AG09319 (cell line): ENCODE measurements at regions not wholly inside any gene's neighbourhood (a gene's known extent, or its start where the extent isn't known, plus 50 kb on each side); places are given as distances from the start of the nearest gene placed in this dataset.

Source experiments
- DNase-seq: peaks from one replicate; pipeline ENCODE4 v3.0.0-alpha.2; 2010; ENCODE audit warnings: low read depth; ENCODE audit errors: extremely low read depth
- TF ChIP-seq, protein P1 (sequence below): IDR thresholded peaks from 2 replicates; pipeline ENCODE4 v1.5.1; 2011; ENCODE audit warnings: low read depth, mild to moderate bottlenecking, inconsistent platforms, low read length, moderate library complexity

DNA sequence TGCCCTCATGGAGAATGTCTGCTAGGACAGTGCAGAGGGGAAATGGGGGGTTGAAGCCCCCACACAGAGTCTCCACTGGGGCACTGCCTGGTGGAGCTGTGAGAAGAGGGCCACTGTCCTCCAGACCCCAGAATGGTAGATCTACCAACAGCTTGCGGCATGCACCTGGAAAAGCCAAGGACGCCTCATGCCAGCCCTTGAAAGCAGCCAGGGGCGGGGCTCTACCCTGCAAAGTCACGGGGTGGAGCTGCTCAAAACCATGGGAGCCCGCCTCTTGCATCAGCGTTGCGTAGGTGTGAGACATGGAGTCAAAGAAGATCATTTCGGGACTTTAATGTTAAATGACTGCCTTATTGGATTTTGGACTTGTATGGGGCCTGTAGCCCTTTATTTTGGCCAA lies 157.6 kb downstream of the DSEL start:
- DNase-seq, result no peak
- TF ChIP-seq, protein P1, sequence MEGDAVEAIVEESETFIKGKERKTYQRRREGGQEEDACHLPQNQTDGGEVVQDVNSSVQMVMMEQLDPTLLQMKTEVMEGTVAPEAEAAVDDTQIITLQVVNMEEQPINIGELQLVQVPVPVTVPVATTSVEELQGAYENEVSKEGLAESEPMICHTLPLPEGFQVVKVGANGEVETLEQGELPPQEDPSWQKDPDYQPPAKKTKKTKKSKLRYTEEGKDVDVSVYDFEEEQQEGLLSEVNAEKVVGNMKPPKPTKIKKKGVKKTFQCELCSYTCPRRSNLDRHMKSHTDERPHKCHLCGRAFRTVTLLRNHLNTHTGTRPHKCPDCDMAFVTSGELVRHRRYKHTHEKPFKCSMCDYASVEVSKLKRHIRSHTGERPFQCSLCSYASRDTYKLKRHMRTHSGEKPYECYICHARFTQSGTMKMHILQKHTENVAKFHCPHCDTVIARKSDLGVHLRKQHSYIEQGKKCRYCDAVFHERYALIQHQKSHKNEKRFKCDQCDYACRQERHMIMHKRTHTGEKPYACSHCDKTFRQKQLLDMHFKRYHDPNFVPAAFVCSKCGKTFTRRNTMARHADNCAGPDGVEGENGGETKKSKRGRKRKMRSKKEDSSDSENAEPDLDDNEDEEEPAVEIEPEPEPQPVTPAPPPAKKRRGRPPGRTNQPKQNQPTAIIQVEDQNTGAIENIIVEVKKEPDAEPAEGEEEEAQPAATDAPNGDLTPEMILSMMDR, result no peak

DNA sequence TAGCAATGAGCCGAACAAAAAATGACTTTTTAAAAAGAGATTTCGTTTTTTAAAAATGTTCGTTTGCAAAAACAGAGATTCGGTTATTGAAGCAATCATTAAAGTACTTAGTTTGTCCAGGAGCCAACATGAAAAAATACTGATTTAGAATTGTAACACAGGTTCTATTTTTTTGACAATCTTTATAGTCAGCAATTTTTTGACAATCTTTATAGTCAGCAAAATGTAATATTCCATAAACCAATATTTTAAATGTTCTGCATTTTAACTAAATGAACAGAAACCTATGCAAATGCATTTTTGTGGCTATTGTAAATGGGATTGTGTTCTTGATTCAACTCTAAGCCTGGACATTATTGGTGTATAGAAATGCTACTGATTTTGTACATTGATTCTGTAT lies 161.8 kb downstream of the DSEL start:
- DNase-seq, result no peak

DNA sequence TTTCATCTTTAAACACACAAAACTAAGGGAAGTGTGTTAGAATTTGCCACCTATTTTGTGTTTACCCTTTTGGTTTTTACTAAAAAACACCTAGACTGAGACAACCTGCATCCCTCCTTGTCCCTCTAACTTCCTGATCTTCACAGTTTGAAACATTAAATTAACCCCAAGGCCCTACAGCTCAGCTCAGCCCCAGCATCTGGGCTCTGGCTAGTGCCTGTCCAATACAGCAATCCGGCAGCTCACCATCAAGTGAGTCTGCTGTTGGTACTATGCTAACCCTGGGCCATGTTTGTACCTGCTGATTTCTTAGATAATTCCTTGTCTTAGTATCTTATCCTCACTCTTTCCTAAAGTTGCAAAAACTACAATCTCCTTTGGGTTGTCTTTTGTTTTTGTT lies 162.4 kb downstream of the DSEL start:
- TF ChIP-seq, protein P1, result no peak
- DNase-seq, result no peak

More for the DNA sequence above, 161.8 kb downstream of the DSEL start:
- TF ChIP-seq, protein P1, result no peak

DNA sequence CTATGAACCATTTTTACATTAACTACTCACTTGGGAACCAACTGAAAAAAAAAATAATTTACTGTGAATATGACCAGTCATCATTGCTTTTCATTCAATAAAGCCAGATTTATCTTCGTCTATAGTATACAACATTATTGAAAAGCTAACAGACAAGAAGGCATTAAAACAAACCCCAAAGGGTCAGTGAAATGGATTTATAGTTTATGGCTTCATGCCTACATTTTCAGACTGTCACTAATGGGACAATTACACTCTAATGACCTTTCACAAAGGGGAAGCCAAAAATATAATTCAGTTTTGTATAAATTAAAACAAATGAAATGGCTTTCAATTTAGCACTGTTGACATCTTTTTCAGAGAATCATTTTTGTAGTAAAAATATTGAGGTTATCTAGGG lies 169.1 kb downstream of the DSEL start:
- no peak for DNase-seq
- TF ChIP-seq, protein P1, result no peak

DNA sequence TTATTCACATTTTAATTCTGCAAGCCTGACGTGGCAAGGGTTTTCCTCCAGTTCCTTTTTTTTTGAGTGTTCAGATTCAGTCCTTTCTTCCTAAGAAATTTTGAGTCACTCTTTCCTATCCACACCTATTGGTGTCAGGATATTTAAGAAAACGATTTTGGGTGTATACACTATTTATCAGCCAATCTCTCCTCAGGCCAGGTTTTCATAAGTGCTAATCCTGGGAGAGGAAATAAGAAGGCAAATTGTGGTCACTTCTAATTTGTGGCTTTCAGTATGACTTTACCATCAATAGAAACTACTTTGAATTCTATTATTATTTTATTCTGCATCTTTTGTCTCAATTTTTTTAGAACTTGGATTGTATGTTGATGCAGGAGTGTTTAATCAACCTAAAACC lies 174.4 kb downstream of the DSEL start:
- no peak for DNase-seq
- TF ChIP-seq, protein P1, result no peak

DNA sequence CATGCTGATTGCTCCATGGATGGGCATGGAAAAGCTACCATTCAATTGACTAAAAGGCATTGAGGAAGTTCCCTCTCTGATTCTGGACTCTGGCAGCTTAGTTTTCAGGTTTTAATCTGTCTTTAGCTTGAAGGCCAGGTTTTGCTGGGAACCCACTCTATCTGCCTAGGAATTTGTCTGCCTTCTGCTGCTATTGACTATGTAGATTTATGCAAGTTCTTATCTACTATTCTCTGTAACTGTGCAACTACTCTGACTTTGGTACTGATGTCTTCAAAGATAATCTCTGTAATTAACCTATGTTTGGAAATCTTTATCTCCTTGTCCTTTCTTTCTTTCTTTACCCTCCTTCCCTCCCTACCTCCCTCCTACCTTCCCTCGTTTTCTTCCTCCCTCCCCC lies 178.8 kb downstream of the DSEL start:
- no peak for DNase-seq
- TF ChIP-seq, protein P1, result no peak

DNA sequence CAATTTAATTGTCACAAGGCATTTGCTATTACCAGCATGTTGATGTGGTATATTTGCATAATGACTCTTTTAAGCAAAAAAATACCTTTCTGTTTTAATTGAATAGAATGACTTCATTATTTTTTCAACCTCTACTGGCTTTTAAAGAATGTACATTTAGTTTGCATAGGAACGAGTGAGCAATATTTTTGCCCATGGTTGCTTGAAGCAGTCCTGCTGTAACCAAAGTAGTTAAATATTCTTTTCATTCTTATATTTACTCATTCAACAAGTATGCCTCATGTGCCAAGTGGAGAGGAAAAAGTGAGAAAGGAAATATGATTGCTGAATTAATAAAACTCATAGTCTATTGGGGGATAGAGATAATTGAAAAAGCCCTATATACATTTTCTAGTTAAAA lies 184.7 kb downstream of the DSEL start:
- TF ChIP-seq, protein P1, result no peak
- DNase-seq, result no peak

DNA sequence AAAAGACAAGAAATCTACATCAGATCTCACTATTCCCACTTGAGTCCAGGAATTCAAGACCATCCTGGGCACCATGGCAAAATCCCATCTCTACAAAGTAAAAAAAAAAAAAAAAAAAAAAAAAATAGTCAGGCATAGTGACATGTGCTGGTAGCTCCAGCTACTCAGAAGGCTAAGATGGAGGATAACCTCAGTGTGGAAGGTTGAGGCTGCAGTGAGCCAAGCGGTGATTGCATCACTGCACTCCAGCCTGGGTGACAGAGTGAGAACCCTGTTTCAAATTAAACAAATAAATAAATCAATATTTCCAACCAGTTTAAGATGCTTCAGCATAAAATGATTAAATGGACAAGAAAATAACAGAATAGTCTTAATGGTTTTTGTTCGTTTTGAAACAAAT lies 197.4 kb downstream of the DSEL start:
- TF ChIP-seq, protein P1, result no peak
- DNase-seq, result no peak
